Mammary epithelial cell (primary cell): ENCODE measurements at regions not wholly inside any gene's neighbourhood (a gene's known extent, or its start where the extent isn't known, plus 50 kb on each side); places are given as distances from the start of the nearest gene placed in this dataset.

ENCODE experiments used
- EZH2 ChIP-seq: IDR thresholded peaks from 2 replicates; pipeline ENCODE4 v1.6.1; 2012; ENCODE audit warnings: low read length, inconsistent platforms, borderline replicate concordance
- TF ChIP-seq, protein P1 (sequence below), 2 donors: IDR thresholded peaks in 1 of 2; conservative IDR thresholded peaks in 1 of 2; 2 replicates each; pipeline ENCODE4 v1.5.1; 2011 to 2012; ENCODE audit warnings: inconsistent platforms in 2 of 2, low read length in 2 of 2, mild to moderate bottlenecking in 2 of 2, control low read depth in 1 of 2, low read depth in 1 of 2; ENCODE audit not compliant: insufficient read depth in 1 of 2; ENCODE audit errors: extremely low read depth in 1 of 2

DNA sequence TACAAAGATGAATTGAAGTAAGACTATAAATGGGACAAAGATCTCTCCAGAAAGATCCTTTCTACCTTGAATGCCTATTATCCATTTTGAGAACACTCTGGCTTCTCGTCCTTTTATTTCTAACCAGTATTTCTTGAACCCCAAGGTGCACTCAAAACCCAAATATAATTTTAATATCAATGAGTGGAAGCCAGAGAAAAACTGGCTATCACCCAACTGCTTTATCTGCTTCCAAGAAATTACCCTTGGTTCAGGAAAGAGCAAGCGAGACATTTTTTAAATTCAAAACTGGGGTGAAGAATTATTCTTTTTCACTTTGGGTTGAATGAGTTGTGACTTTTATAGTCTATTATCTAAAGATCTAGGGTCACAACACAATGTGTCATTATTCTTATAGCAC is 221.3 kb downstream of the PTH2R start:
- TF ChIP-seq, protein P1, sequence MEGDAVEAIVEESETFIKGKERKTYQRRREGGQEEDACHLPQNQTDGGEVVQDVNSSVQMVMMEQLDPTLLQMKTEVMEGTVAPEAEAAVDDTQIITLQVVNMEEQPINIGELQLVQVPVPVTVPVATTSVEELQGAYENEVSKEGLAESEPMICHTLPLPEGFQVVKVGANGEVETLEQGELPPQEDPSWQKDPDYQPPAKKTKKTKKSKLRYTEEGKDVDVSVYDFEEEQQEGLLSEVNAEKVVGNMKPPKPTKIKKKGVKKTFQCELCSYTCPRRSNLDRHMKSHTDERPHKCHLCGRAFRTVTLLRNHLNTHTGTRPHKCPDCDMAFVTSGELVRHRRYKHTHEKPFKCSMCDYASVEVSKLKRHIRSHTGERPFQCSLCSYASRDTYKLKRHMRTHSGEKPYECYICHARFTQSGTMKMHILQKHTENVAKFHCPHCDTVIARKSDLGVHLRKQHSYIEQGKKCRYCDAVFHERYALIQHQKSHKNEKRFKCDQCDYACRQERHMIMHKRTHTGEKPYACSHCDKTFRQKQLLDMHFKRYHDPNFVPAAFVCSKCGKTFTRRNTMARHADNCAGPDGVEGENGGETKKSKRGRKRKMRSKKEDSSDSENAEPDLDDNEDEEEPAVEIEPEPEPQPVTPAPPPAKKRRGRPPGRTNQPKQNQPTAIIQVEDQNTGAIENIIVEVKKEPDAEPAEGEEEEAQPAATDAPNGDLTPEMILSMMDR (conservative IDR thresholded peaks at IDR 0.05 in 1 of 2, IDR thresholded peaks at IDR 0.05 in 1 of 2; ENCODE audit: extremely low read depth in 1 of 2, insufficient read depth in 1 of 2, low read depth in 1 of 2, low read length in 2 of 2): no peak
- TF ChIP-seq EZH2: no peak
